Fibroblast of lung (primary cell): ENCODE measurements at regions not wholly inside any gene's neighbourhood (a gene's known extent, or its start where the extent isn't known, plus 50 kb on each side); places are given as distances from the start of the nearest gene placed in this dataset.

ENCODE experiments used
- CTCF ChIP-seq, 2 donors: IDR thresholded peaks in 1 of 2; conservative IDR thresholded peaks in 1 of 2; 1 replicate in 1 of 2; 2 replicates in 1 of 2; pipeline ENCODE4 v1.5.1; 2011 to 2012; ENCODE audit warnings: low read length in 2 of 2, control low read depth in 1 of 2, inconsistent platforms in 1 of 2, low read depth in 1 of 2, mild to moderate bottlenecking in 1 of 2
- EZH2 ChIP-seq: IDR thresholded peaks from 2 replicates; pipeline ENCODE4 v1.5.1; 2012; ENCODE audit warnings: low read length, control low read depth, mild to moderate bottlenecking; ENCODE audit errors: missing control alignments

- TF ChIP-seq CTCF (conservative IDR thresholded peaks at IDR 0.05 in 1 of 2, IDR thresholded peaks at IDR 0.05 in 1 of 2; ENCODE audit: low read depth in 1 of 2, low read length in 2 of 2): no peak
- no peak for TF ChIP-seq EZH2
Measured at GRCh38 chr11:71094296-71095077, 157.9 kb downstream of the SHANK2 start.
